ENCODE measurements at regions not wholly inside any gene's neighbourhood (a gene's known extent, or its start where the extent isn't known, plus 50 kb on each side); places are given as distances from the start of the nearest gene placed in this dataset.

DNA sequence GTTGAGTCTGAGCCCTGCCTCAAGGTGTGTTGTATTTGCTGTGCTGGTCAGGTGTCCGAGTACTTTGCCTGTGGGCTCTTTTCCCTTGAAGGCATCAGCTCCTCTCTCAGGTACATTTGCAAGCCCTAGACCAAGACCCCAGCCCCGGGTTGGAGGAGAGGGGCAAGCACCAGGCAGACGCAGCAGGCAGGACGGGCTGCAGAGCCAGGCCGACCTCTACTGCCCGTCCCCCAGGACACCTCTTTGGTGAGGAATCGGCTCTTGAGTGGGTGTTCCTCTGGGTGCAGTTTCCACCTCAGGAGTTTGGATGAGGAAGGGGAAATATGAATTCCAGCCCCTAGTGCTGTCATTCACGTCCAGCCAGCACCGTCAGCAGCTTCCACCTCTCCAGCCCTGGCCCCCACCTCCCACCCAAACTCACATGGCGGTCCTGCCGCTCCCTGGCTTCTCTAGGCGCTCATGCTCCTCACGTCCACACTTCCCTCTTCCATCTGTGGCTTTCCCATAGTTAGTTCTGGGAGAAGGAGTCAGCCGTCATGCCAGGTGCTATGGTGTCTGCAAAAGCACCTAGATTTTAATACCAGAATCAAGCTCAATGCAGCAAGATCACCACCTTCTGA, 183.9 kb downstream of the DLL1 start:
- no peak for TF ChIP-seq SIN3A (IDR thresholded peaks at IDR 0.05; ENCODE audit: borderline replicate concordance, insufficient read depth, low read length)
- TF ChIP-seq, protein P1, sequence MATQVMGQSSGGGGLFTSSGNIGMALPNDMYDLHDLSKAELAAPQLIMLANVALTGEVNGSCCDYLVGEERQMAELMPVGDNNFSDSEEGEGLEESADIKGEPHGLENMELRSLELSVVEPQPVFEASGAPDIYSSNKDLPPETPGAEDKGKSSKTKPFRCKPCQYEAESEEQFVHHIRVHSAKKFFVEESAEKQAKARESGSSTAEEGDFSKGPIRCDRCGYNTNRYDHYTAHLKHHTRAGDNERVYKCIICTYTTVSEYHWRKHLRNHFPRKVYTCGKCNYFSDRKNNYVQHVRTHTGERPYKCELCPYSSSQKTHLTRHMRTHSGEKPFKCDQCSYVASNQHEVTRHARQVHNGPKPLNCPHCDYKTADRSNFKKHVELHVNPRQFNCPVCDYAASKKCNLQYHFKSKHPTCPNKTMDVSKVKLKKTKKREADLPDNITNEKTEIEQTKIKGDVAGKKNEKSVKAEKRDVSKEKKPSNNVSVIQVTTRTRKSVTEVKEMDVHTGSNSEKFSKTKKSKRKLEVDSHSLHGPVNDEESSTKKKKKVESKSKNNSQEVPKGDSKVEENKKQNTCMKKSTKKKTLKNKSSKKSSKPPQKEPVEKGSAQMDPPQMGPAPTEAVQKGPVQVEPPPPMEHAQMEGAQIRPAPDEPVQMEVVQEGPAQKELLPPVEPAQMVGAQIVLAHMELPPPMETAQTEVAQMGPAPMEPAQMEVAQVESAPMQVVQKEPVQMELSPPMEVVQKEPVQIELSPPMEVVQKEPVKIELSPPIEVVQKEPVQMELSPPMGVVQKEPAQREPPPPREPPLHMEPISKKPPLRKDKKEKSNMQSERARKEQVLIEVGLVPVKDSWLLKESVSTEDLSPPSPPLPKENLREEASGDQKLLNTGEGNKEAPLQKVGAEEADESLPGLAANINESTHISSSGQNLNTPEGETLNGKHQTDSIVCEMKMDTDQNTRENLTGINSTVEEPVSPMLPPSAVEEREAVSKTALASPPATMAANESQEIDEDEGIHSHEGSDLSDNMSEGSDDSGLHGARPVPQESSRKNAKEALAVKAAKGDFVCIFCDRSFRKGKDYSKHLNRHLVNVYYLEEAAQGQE (IDR thresholded peaks at IDR 0.05; ENCODE audit: insufficient read depth in 1 of 2, low read depth in 2 of 2, low read length in 2 of 2): no peak
